ENCODE measurements at regions not wholly inside any gene's neighbourhood (a gene's known extent, or its start where the extent isn't known, plus 50 kb on each side); places are given as distances from the start of the nearest gene placed in this dataset.

DNA sequence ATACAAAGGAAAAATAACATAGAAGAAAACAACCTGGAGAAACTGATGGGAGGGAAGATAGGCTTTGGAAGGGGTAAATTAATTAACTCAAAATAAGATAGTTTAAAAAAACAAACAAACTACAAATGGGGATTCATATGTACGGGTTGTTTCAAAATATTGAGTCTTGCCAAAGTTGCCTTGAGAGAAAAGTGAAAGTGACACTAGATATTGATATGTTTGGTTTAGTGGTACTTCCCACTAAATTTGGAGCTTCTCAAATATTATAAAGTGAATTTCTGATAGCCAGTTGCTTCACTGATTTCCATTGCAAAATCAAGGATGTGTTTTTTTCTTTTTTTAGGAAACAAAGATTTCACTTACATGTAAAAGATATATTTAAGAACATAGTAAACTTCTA, 149.5 kb upstream of the RUNX1 start:
- intact Hi-C loops (cut with micrococcal nuclease) (no loop called here), dilution Hi-C loops (cut with MboI; ENCODE audit: extremely low pct_ligation_motif_present, low sequenced_read_pairs) (no loop called here)
- no peak overlapping the region for H2AFZ ChIP-seq (ENCODE audit: low read depth, low read length)
- no peaks in the 10 kb centered on the region for H3K9me3 ChIP-seq (replicated peaks; ENCODE audit: control insufficient read depth, insufficient read depth, low read length)
- no peak overlapping the region for H3K9ac ChIP-seq (replicated peaks; ENCODE audit: extremely low read depth, insufficient read depth, low read length)
- H3K79me2 ChIP-seq (ENCODE audit: control insufficient read depth, insufficient read depth, low read length): no peaks in the 10 kb centered on the region
- POLR2A ChIA-PET: interaction anchor here (0.8 kb wide), 1 partner anchor 737 kb away, joined by 4 read pairs; no protein-coding TSS in a partner anchor
- TF ChIP-seq FOS (IDR thresholded peaks at IDR 0.05; ENCODE audit: borderline replicate concordance, insufficient read depth, low read length) (no peak), POLR2A (IDR thresholded peaks at IDR 0.05; ENCODE audit: low read depth, low read length) (no peak), EZH2 (IDR thresholded peaks at IDR 0.05; ENCODE audit: borderline replicate concordance, low read depth, low read length, severe bottlenecking) (no peak)
- TF ChIP-seq, protein P1, sequence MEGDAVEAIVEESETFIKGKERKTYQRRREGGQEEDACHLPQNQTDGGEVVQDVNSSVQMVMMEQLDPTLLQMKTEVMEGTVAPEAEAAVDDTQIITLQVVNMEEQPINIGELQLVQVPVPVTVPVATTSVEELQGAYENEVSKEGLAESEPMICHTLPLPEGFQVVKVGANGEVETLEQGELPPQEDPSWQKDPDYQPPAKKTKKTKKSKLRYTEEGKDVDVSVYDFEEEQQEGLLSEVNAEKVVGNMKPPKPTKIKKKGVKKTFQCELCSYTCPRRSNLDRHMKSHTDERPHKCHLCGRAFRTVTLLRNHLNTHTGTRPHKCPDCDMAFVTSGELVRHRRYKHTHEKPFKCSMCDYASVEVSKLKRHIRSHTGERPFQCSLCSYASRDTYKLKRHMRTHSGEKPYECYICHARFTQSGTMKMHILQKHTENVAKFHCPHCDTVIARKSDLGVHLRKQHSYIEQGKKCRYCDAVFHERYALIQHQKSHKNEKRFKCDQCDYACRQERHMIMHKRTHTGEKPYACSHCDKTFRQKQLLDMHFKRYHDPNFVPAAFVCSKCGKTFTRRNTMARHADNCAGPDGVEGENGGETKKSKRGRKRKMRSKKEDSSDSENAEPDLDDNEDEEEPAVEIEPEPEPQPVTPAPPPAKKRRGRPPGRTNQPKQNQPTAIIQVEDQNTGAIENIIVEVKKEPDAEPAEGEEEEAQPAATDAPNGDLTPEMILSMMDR (IDR thresholded peaks at IDR 0.05; ENCODE audit: extremely low read depth in 1 of 2, insufficient read depth in 1 of 2, low read depth in 1 of 2, low read length in 2 of 2): no peak
- CTCF ChIA-PET: no interaction called here
- no peaks in the 10 kb centered on the region for H4K20me1 ChIP-seq (replicated peaks; ENCODE audit: control insufficient read depth, extremely low read depth, insufficient read depth, low read length)
- H3K9me1 ChIP-seq (replicated peaks; ENCODE audit: control insufficient read depth, extremely low read depth, insufficient read depth, low read length): no peaks in the 10 kb centered on the region
- H3K27me3 ChIP-seq (ENCODE audit: control insufficient read depth in 2 of 2, insufficient read depth in 2 of 2, low read length in 2 of 2): no peaks in the 10 kb centered on the region
- no peak overlapping the region for H3K4me2 ChIP-seq (ENCODE audit: insufficient read depth, low read length)
- DNase-seq (ENCODE audit: low read depth, low spot score) (no peak), FAIRE-seq (no peak)
- BruUV-seq (replicated peaks): no TSS peak
- no peak overlapping the region for H3K27ac ChIP-seq (ENCODE audit: insufficient read depth, low read depth, low read length)
- peaks cover 13% of the 10 kb centered on the region for H3K4me1 ChIP-seq (ENCODE audit: control insufficient read depth, extremely low read depth, insufficient read depth, low read length)
- H3K36me3 ChIP-seq (ENCODE audit: control insufficient read depth in 2 of 2, extremely low read depth in 1 of 2, insufficient read depth in 2 of 2, low read length in 2 of 2): no peaks in the 10 kb centered on the region
- no peak overlapping the region for H3K4me3 ChIP-seq (replicated peaks in 1 of 3; ENCODE audit: insufficient read depth in 1 of 3, low read depth in 1 of 3, low read length in 3 of 3)

DNA sequence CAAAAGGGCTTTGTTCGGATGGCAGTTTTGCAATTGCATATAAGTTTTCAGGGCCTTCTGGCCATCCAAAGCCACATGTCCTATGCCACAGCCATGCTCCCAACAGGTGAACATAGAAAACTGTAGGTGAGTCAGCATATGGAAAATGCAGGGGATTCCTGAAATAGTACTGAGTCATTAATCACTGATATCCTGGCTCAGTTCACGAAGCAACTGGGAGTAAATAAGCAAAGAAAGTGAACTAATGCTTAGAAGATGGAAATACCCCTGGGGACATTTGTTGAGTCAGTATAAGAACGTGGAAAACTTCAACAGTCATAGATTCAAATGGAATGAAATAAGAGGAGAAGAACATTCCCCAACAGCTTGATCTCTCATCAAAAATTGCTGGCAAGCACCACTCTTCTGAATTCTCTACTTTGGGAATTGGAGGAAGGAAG, 148.9 kb upstream of the RUNX1 start:
- FAIRE-seq (no peak), DNase-seq (ENCODE audit: low read depth, low spot score) (peak; percentile 69)
- Histone ChIP-seq H3K4me2 (ENCODE audit: insufficient read depth, low read length) (no peak overlapping the region), H4K20me1 (replicated peaks; ENCODE audit: control insufficient read depth, extremely low read depth, insufficient read depth, low read length) (no peaks in the 10 kb centered on the region), H2AFZ (ENCODE audit: low read depth, low read length) (no peak overlapping the region), H3K79me2 (ENCODE audit: control insufficient read depth, insufficient read depth, low read length) (no peaks in the 10 kb centered on the region), H3K27me3 (ENCODE audit: control insufficient read depth in 2 of 2, insufficient read depth in 2 of 2, low read length in 2 of 2) (no peaks in the 10 kb centered on the region), H3K4me1 (ENCODE audit: control insufficient read depth, extremely low read depth, insufficient read depth, low read length) (peaks cover 7% of the 10 kb centered on the region), H3K9me1 (replicated peaks; ENCODE audit: control insufficient read depth, extremely low read depth, insufficient read depth, low read length) (no peaks in the 10 kb centered on the region), H3K4me3 (replicated peaks in 1 of 3; ENCODE audit: insufficient read depth in 1 of 3, low read depth in 1 of 3, low read length in 3 of 3) (no peak overlapping the region), H3K9me3 (replicated peaks; ENCODE audit: control insufficient read depth, insufficient read depth, low read length) (no peaks in the 10 kb centered on the region), H3K27ac (ENCODE audit: insufficient read depth, low read depth, low read length) (no peak overlapping the region), H3K9ac (replicated peaks; ENCODE audit: extremely low read depth, insufficient read depth, low read length) (no peak overlapping the region), H3K36me3 (ENCODE audit: control insufficient read depth in 2 of 2, extremely low read depth in 1 of 2, insufficient read depth in 2 of 2, low read length in 2 of 2) (no peaks in the 10 kb centered on the region)
- ChIA-PET CTCF (no interaction called here), POLR2A (interaction anchor here (0.8 kb wide), 1 partner anchor 738 kb away, joined by 4 read pairs; no protein-coding TSS in a partner anchor)
- dilution Hi-C loops (cut with MboI; ENCODE audit: extremely low pct_ligation_motif_present, low sequenced_read_pairs): no loop called here
- BruUV-seq (replicated peaks): no TSS peak
- TF ChIP-seq MYC (IDR thresholded peaks at IDR 0.05; ENCODE audit: low read depth, low read length) (no peak), FOS (IDR thresholded peaks at IDR 0.05; ENCODE audit: borderline replicate concordance, insufficient read depth, low read length) (peak; percentile 60), POLR2A (IDR thresholded peaks at IDR 0.05; ENCODE audit: low read depth, low read length) (no peak), EZH2 (IDR thresholded peaks at IDR 0.05; ENCODE audit: borderline replicate concordance, low read depth, low read length, severe bottlenecking) (no peak), JUN (IDR thresholded peaks at IDR 0.05; ENCODE audit: borderline replicate concordance, insufficient read depth, insufficient read length, low read depth) (no peak)
- TF ChIP-seq, protein P1 (IDR thresholded peaks at IDR 0.05; ENCODE audit: extremely low read depth in 1 of 2, insufficient read depth in 1 of 2, low read depth in 1 of 2, low read length in 2 of 2): no peak
- intact Hi-C loops (cut with micrococcal nuclease): no loop called here

Measured in endothelial cell of umbilical vein (primary cell).